HG02588 (cell line): ENCODE measurements at regions not wholly inside any gene's neighbourhood (a gene's known extent, or its start where the extent isn't known, plus 50 kb on each side); places are given as distances from the start of the nearest gene placed in this dataset.
"Not testable (repeated sequence)": the region's sequence is repeated elsewhere in the genome, so short reads cannot be mapped to it uniquely, and the experiment has no call there.

Experiments
- ATAC-seq: cut with Tn5 transposase; IDR thresholded peaks from one replicate; pipeline ENCODE4 v1.9.1; 2021; ENCODE audit warnings: mild to moderate bottlenecking, moderate library complexity; ENCODE audit not compliant: unreplicated experiment

GRCh38 chr1:96865731-96866685 lies 144.4 kb downstream of the PTBP2 start:
- ATAC-seq, result no peak

- ATAC-seq, result no peak
These were observed 151.2 kb downstream of the PTBP2 start for GRCh38 chr1:96872757-96873156.

GRCh38 chr1:96878640-96879039 lies 157.1 kb downstream of the PTBP2 start:
- ATAC-seq, result no peak

- no peak for ATAC-seq
These were observed 159.0 kb downstream of the PTBP2 start for GRCh38 chr1:96880626-96881025.

GRCh38 chr1:96882096-96882495 lies 160.5 kb downstream of the PTBP2 start:
- no peak for ATAC-seq

GRCh38 chr1:96886474-96886873 lies 164.9 kb downstream of the PTBP2 start:
- ATAC-seq, result no peak

- ATAC-seq, result no peak
These were observed 165.9 kb downstream of the PTBP2 start for GRCh38 chr1:96887501-96887900.

GRCh38 chr1:96901783-96902363 lies 180.3 kb downstream of the PTBP2 start:
- no peak for ATAC-seq

- no peak for ATAC-seq
These were observed 190.7 kb downstream of the PTBP2 start for GRCh38 chr1:96912248-96912647.

- not testable (repeated sequence) for ATAC-seq
These were observed 194.1 kb downstream of the PTBP2 start for GRCh38 chr1:96915701-96916100.

- ATAC-seq, result no peak
These were observed 196.8 kb downstream of the PTBP2 start for GRCh38 chr1:96918406-96918805.

- ATAC-seq, result no peak
These were observed 200.6 kb downstream of the PTBP2 start for GRCh38 chr1:96922181-96922580.

GRCh38 chr1:96923753-96924152 lies 202.2 kb downstream of the PTBP2 start:
- ATAC-seq, result no peak

- no peak for ATAC-seq
These were observed 204.6 kb downstream of the PTBP2 start for GRCh38 chr1:96926176-96926575.

- no peak for ATAC-seq
These were observed 205.5 kb downstream of the PTBP2 start for GRCh38 chr1:96927125-96927524.

GRCh38 chr1:96931136-96931535 lies 209.6 kb downstream of the PTBP2 start:
- ATAC-seq, result no peak

- ATAC-seq, result no peak
These were observed 212.7 kb downstream of the PTBP2 start for GRCh38 chr1:96934282-96934681.

- ATAC-seq, result no peak
These were observed 223.0 kb downstream of the PTBP2 start for GRCh38 chr1:96944432-96945092.

GRCh38 chr1:96945509-96946084 lies 224.0 kb downstream of the PTBP2 start:
- no peak for ATAC-seq

- ATAC-seq, result no peak
These were observed 233.9 kb downstream of the PTBP2 start for GRCh38 chr1:96955307-96956012.

GRCh38 chr1:96962216-96962615 lies 240.6 kb downstream of the PTBP2 start:
- ATAC-seq, result no peak
